Sigmoid colon (tissue), 4 donors: ENCODE measurements at regions not wholly inside any gene's neighbourhood (a gene's known extent, or its start where the extent isn't known, plus 50 kb on each side); places are given as distances from the start of the nearest gene placed in this dataset.

Source experiments
- EP300 ChIP-seq, 4 donors: sonication (generic); formaldehyde crosslinking; IDR thresholded peaks; one replicate each; pipeline ENCODE4 v1.6.1; 2017; ENCODE audit warnings: antibody characterized with exemption in 4 of 4
- POLR2A ChIP-seq, 2 donors: fragments of 450-650 bp; IDR thresholded peaks; one replicate each; pipeline ENCODE4 v1.6.1; 2016; ENCODE audit warnings: antibody characterized with exemption in 2 of 2, mild to moderate bottlenecking in 2 of 2, moderate library complexity in 2 of 2
- POLR2AphosphoS5 ChIP-seq, 4 donors: sonication (generic); formaldehyde crosslinking; IDR thresholded peaks; one replicate each; pipeline ENCODE4 v1.6.1; 2017; ENCODE audit warnings: antibody characterized with exemption in 4 of 4
- TF ChIP-seq, protein P1 (sequence below), 4 experiments: fragments of 450-650 bp in 3 of 4; fragments of 200-600 bp in 1 of 4; IDR thresholded peaks; one replicate each; pipeline ENCODE4 v1.5.1; 2016 to 2019; ENCODE audit warnings: antibody characterized with exemption in 4 of 4, mild to moderate bottlenecking in 3 of 4, moderate library complexity in 2 of 4

DNA sequence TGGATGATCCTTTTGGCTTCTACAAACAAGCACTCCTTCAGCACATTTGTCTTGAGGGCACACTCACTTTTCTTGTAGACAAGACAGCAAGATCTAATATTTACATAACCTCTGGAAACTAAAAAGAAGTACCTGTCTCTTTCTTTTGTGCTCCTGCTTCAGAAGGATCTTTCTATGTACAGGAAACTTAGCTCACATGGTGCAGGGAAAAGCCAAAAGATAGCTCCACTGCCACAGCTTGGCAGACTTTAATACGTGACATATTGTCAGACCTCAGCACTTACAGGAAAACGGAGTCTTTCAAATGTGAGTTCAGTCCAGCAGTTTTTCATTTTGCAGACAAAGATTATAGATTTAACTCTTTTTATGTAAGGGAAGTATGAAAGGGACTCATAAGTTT, 225.5 kb upstream of the SAMSN1 start:
- no peak for TF ChIP-seq POLR2A (IDR thresholded peaks at IDR 0.05)
- TF ChIP-seq POLR2AphosphoS5 (IDR thresholded peaks at IDR 0.05), result no peak
- TF ChIP-seq, protein P1, sequence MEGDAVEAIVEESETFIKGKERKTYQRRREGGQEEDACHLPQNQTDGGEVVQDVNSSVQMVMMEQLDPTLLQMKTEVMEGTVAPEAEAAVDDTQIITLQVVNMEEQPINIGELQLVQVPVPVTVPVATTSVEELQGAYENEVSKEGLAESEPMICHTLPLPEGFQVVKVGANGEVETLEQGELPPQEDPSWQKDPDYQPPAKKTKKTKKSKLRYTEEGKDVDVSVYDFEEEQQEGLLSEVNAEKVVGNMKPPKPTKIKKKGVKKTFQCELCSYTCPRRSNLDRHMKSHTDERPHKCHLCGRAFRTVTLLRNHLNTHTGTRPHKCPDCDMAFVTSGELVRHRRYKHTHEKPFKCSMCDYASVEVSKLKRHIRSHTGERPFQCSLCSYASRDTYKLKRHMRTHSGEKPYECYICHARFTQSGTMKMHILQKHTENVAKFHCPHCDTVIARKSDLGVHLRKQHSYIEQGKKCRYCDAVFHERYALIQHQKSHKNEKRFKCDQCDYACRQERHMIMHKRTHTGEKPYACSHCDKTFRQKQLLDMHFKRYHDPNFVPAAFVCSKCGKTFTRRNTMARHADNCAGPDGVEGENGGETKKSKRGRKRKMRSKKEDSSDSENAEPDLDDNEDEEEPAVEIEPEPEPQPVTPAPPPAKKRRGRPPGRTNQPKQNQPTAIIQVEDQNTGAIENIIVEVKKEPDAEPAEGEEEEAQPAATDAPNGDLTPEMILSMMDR (IDR thresholded peaks at IDR 0.05), result no peak
- TF ChIP-seq EP300 (IDR thresholded peaks at IDR 0.05), result no peak
